GM19395 (cell line): ENCODE measurements at regions not wholly inside any gene's neighbourhood (a gene's known extent, or its start where the extent isn't known, plus 50 kb on each side); places are given as distances from the start of the nearest gene placed in this dataset.
"Not testable (repeated sequence)": the region's sequence is repeated elsewhere in the genome, so short reads cannot be mapped to it uniquely, and the experiment has no call there.

Source experiments
- ATAC-seq: cut with Tn5 transposase; IDR thresholded peaks from one replicate; pipeline ENCODE4 v1.9.1; 2021; ENCODE audit warnings: mild to moderate bottlenecking, moderate library complexity; ENCODE audit not compliant: unreplicated experiment

DNA sequence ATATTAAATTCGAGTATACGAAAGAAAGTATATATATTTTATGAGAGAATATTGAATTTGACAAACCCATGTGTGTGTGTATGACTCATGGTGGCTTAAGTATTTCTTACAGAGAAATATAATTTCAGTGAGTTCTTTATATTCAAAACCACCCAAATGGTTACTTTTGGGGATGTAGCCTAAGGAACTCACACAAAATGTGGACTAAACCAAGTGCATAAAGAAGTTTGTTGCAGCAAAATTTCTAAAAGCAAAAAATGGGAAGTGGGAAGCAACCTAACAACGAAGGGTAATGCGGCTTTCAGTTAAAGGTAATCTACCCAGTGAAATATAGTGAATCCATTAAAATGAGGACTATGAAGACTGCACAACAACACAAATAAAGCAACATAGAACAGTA lies 277.1 kb downstream of the EDEM1 start:
- ATAC-seq = no peak

DNA sequence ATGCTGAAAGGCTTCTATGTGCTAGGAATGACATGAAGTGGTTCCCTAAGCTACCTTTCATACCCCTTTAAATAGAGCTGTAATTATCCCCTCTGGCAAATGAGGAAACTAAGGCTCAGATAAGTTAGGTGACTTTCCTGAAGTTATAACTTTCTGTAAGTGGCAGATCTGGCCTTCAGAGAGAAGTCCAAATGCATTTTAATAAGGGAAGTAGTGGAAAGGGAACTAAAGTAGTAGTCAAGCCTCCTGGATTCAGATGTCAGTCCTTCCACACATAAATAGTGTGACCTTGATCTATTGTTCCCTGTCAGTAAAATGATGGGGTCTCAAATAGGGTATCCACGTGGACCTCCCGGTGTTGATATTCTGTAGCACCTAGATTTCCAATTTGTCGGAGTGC lies 277.7 kb downstream of the EDEM1 start:
- no peak for ATAC-seq

DNA sequence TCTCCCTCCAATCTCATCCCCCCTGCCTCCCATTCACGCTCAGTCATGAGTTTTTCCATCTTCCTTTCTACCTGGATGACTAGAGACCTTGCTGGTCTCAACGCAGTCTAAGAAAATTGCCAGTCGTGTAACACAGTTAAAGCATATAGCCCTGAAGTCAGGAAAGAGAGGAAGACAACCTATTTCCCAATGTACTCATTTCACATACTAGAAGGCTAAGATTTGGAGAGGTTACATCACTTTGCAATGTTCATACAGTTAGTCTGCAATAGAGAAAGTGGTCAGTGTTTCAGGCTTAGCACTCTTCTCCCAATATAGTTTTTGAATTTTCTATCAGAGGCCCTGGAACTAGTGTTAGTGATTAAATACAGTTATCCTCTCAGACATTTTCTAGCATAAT lies 278.6 kb downstream of the EDEM1 start:
- no peak for ATAC-seq

DNA sequence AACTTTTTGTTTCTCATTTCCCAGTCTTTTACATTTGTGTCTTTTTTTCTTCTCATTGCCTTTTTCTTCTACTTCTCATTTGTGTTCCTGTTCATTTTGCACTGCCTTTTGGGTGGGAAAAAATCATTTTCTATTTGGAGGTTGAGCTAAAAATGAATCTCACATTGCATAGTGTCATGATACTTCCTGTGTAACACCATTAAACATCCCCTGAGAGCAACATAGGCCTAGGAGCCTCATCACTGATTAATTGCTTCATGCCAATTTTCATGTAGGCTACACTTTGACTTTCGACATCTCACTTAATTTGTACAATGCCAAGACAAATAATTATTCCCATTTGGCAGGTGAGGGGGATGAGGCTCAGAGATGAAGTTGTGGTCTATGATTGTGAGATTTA lies 279.2 kb downstream of the EDEM1 start:
- ATAC-seq = no peak

DNA sequence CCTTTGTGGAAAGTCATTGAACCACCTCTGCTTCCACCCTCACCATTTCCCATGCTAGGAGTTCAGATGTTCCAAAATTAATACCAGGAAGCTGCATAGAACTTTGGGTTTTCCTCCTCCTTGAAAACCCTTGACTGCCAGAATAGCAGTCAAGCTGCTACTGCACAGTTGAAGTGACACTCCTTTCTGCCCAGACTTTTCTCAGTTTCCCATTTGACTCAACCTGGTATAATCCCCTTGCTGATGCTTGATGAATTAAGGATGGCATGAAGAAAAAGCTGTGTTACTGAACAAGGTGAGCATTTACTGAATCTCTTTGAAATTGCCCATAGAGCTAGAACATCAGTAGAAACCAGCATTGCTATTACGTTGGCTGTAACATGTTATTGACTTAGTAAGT lies 286.0 kb downstream of the EDEM1 start:
- no peak for ATAC-seq

DNA sequence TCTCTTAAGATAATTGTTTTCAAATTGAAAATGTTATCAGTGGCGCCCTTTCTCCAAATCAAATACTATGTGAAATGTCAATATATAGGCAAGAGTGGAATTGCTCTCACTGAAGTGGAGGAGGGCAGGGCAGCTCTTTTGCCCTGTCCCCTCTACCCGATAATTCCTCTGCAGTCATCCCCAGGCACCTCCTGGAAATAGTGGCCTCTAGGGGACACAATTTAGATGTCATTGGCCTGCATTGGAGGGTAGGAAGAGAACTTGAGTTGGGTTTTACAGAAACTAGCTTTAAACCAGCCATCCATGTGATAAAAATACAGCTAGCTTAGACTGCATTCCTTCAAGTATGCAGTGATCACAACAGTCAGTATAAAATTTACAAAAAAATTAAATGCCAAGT lies 288.9 kb downstream of the EDEM1 start:
- ATAC-seq = no peak

DNA sequence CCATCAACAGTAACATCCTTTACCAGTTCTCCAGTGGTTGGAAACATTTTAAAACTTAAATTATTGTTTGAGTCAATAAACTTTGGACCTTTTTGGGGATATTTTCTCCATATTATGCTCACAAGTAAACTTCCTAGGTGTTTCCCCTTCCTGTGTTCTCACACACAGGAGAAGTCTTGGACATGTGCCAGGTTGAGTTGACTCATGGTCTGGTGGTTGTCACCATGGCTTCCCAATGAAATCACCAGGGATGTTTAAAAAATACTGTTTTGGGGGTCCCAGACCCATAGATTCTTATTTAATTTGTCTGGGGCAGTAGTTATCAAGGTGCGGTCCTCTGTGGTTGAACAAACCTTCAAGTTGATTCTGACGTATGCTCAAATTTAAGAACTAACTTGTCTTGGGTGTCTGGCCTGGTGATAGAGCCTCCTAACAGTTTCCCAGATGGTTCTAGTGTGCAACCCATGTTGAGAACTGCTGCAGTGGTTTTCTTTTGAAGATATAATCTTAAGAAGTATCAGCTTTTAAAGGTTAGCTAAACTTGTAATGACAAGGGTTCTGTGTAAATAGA lies 291.8 kb downstream of the EDEM1 start:
- ATAC-seq = no peak

DNA sequence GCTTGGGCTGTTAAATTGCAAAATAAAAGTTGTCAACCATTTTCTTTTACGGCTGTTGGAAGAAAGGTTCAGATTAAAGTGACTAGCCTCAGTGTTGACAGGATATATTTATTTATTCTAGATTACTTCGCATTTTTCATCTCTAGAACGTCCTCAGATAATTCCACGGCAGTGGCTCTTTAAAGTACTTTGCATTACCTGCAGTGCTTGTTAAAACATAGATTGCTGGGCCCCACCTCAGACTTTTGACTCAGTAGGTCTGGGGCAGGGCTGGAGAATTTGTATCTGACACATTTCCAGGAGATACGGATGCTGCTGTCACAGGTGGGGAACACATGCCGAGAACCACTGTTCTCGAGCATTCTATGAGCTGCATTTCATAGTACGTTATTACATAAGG lies 292.7 kb downstream of the EDEM1 start:
- no peak for ATAC-seq

DNA sequence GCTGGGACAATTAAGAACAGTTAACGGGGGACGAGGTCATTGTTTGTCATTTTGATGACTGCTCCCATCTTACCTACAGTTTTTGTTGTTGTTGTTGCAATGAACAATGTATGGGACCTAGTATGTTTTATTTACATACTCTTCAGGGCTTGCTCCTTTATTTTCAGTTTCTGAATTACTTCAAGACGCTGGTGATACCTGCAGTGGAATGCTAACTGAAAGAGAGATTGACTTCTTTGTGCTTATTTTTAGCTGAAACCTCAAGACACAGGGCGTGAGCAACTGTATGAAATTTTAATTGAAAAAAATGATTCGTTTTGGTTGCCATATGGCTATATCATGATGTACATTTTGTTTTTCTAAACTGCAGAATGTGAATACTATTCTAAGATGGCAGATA lies 297.9 kb downstream of the EDEM1 start:
- no peak for ATAC-seq

DNA sequence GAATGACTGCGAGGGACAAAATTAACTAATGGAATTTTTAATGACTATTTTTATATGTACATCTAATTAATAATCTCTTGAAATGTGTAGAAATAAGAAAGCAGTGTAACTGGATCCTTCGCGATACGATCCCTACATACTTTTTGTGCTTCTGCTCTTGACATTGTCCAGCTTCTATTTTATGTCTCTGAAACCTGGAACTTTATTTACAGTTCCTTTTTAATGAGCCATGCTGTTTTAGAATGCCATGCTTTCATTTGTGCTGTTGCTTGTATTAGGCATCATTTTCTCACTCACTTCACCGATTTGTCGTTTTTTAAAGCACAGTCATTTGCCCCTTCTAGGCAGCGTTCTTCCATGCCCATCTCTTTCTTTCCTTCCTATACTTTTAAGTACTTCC lies 301.3 kb downstream of the EDEM1 start:
- ATAC-seq = no peak

DNA sequence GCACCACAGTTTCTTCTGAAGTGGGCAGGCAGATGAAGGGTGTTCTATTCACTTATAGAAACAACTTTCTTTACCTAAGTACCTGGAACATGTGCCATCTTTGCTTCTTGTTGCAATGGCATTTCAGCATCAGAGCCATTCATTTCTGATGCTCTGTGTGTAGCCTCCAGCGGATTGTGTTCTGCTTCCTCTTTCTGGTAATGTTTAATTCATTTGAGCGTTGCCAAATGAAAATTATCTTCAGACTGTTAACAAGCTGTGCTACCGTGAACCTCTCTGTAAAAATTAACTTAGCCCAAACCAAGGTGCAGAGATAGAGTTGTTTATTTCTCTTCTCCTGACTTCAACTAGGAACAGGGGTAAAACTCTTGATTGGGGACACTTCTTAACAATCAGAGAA lies 302.0 kb downstream of the EDEM1 start:
- peak; percentile 71 for ATAC-seq

DNA sequence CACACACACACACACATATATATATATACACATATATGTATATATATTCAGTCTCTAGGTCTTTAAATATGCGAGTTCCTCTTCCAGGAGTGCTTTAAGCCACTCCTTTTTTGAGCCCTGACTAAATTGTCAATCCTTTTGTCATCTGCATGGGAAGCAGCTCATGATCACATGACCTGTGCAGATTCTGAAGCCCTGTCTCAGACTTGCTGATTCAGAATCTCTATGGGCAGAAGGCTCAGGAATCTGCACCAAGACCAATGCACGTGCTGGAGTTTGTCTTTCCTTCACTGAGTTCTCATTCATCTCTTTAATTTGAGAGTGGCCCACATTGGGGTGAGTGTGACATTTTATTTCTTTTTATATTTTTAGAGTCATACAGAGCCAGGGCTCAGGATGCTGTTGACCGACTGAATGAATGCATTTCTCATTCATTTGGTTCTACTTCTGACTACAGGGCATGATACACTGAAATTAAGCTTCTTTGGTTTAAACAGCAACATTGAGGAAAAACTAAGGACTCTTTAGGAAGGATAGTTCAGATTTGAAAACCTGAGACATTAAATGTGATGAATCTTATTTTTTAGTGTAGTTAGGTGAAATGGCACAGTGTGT lies 307.5 kb downstream of the EDEM1 start:
- ATAC-seq = no peak

DNA sequence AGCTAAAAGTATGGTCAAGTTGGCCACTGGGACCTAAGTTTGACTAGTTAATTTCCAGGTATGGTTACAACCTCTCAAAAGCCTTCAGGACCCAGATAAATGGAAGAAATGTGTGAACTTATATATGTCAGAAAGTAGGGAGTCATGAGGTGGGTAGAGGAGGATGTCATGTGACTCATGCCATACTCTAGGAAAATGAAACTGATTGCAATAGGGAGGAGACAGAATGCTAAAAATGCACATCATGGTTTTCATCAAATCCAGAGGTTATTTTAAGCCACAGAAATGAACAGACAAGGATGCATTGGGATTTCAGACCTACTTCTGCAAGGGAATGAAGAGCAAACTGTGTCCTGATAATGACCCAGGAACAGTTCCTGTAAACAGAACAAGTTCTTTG lies 310.0 kb downstream of the EDEM1 start:
- no peak for ATAC-seq

DNA sequence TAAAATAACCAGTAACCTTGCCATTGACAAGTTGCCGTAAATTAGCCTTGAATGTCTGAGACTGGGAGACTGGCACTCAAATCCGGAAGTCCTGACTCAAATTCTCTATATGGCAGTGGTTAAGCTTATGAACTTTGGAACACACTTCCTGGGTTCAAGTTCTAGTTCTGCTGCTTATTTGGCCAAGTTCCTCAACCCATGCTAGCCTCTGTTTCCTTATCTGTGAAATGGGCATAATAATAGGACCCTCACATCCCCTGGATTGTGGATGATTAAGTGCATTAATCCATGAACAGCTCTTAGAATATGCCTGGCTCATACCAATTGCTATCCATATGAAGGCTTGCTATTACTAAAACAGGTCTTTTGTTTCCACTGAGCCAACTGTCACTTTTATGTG lies 311.5 kb downstream of the EDEM1 start:
- peak; percentile 48 for ATAC-seq

DNA sequence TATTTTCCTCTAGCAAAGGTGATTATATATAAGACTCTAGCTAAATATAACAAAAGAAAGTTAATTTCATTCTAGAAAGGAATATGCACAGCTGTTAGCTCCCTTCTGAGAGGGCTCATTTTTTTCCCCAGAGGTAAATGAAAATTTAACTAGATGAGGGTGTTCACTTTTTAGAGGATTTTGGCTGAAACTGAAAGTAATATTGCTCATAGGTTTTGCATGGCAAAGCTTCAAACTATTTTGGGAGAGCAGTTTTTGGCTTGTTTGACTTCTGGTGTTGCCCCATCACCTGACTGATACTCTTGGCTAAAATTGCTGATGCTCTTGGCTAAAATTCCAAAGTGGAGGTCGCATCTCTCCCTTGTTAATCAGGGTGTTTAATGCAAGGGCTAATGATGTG lies 311.9 kb downstream of the EDEM1 start:
- ATAC-seq = peak; percentile 90

DNA sequence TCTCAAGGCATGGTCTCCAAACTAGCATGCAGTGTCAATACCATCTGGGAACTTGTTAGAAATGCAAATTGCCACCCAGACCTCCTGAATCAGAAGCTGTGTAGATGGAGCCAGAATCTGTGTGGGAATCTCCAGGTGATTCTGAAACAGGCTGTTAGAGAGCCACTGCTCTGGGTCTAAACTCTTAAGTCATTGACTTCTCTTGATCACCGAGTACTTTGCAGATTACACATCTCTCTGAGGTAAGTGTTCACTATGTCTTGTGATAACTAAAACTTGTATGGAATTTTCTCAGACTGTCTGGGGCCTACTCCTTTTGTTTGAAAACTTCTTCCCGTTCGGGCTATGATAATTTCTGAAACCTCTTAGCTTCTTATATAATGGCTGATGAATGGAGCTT lies 315.6 kb downstream of the EDEM1 start:
- no peak for ATAC-seq

DNA sequence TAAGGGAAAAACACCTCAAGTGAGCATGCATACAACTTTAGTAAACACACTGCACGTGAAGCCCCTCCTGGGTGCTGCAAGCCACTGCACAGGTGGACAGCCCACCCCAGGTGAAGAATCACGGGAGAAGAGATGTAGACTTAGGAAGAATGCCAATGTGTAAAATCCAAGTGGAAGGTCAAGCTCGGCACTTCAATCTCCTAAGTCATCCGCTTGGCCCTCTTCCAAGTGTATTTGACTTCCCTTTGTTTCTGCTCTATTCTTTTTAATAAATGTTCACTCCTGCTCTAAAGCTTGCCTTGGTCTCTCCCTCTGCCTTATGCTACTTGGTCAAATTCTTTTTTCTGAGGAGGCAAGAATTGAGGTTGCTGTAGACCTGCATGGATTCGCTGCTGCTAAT lies 316.6 kb downstream of the EDEM1 start:
- ATAC-seq = no peak

DNA sequence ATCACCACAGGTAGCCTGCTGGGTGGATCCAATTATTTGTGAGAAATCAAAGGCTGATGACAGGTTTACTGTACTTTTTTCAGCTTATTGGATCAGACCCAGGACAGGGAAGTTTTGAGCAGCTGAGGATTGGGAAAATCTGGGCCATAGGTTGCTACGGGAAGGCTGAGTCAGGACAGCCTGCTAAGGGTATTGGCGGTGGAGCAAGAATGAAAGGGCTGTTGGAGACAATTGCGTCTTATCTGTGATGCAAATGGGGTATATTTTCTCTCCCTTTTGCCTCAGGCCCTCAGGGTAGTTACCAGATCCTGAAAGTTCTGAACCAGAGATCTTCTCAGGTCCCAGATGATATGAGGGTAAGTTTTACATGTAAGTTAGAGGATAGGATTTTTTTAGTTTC lies 317.7 kb downstream of the EDEM1 start:
- no peak for ATAC-seq

DNA sequence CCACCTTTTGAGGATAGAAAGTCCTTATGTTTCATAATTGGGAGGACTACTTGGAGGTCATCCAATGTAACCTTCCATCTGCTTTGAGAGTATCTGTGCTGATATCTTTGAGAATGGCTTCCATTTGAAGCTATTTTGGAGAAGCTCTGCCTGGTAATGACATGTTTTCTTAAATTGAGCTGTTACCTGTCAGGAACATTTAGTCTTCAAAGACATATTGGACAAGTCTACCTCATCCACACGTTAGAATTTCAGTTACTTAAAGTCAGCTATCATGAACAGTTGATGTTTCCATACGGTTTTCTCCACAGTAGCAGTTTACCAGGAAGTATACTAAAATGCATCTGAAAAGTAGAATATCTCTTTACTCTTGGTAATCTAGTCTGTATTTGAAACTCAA lies 318.5 kb downstream of the EDEM1 start:
- no peak for ATAC-seq

DNA sequence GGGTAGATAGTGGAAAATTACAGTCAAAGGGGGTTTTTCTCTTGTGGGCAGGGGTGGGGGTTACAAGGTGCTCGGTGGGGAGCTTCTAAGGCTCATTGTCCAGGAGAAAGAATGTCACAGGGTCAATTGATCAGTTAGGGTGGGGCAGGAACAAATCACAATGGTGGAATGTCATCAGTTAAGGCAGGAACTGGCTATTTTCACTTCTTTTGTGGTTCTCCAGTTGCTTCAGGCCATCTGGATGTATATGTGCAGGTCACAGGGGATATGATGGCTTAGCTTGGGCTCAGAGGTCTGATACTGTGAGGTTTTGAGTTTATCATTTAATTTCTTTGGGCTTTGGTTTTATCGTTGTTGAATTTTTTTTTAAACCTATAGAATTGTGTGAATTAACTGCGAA lies 321.4 kb downstream of the EDEM1 start:
- ATAC-seq = not testable (repeated sequence)

DNA sequence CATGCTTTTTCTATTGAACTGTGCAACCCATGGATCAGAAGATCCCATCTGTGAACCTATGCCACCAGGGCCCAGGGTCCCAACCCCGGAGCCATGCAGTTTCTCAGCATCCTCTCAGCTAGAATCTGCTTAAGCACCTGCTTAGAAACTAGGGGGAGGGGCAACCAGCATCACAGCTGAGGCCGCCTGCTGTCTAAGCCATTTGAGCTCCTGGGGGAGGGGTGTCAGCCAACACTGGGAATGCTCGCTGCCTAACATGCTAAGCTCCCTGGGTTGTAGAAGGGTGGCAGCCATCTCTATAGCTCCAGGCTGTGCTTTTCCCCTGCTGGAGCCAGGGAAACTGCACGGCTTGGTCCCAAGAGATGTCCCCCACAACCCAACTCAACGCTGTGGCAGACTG lies 322.8 kb downstream of the EDEM1 start:
- no peak for ATAC-seq

DNA sequence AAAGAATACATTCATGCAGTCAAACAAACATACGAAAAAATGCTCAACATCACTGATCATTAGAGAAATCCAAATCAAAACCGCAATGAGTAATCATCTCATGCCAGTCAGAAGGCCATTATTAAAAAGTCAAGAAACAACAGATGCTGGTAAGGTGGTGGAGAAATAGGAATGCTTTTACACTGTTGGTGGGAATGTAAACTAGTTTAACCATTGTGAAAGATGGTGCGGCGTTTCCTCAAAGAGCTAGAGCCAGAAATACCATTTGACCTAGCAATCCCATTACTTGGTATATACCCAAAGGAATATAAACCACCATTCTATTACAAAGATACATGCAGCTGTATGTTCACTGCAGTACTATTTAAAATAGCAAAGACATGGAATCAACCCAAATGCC lies 330.4 kb downstream of the EDEM1 start:
- ATAC-seq = no peak

DNA sequence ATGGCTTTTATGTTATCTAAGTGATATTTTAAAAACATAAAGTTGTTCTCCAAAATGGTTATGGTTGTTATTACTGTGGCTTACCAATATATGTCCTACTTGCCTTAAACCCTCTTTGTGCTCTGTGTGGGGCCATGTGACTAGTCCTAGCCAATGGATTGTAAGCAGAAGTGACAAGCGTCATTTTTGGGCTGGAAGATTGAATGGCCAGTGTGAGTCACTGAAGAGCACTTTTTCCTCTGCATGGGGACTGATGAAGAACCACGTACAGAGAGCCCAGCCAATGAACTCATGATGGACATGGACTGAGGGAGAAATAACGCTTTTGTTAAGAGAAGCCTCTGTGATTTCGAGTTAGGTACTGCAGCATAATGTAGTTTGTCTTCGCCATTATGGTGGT lies 332.7 kb downstream of the EDEM1 start:
- no peak for ATAC-seq
